SK-N-SH (cell line): ENCODE measurements at regions not wholly inside any gene's neighbourhood (a gene's known extent, or its start where the extent isn't known, plus 50 kb on each side); places are given as distances from the start of the nearest gene placed in this dataset.

ENCODE experiments used
- CTCF ChIP-seq: fragments of 200-600 bp; sonication (generic); IDR thresholded peaks from 2 replicates; pipeline ENCODE4 v1.6.1; 2017; ENCODE audit warnings: antibody characterized with exemption, mild to moderate bottlenecking, moderate library complexity
- EZH2phosphoT487 ChIP-seq: fragments of 200-600 bp; sonication (generic); IDR thresholded peaks from 2 replicates; pipeline ENCODE4 v1.6.1; 2017; ENCODE audit warnings: low read depth, mixed run types, mild to moderate bottlenecking, antibody characterized with exemption, moderate library complexity, borderline replicate concordance
- GABPA ChIP-seq: IDR thresholded peaks from 2 replicates; pipeline ENCODE4 v1.4.0; 2012; ENCODE audit warnings: low read depth, mild to moderate bottlenecking
- POLR2AphosphoS5 ChIP-seq: IDR thresholded peaks from 2 replicates; pipeline ENCODE4 v1.6.1; 2012; ENCODE audit warnings: low read depth, low read length
- REST ChIP-seq: IDR thresholded peaks from 2 replicates; pipeline ENCODE4 v1.6.1; 2012; ENCODE audit warnings: mild to moderate bottlenecking, low read depth, low read length, moderate library complexity
- SIN3A ChIP-seq: IDR thresholded peaks from 2 replicates; pipeline ENCODE4 v1.6.1; 2012; ENCODE audit warnings: low read depth, mild to moderate bottlenecking, low read length, moderate library complexity, borderline replicate concordance
- TAF1 ChIP-seq: IDR thresholded peaks from 2 replicates; pipeline ENCODE4 v1.6.1; 2012; ENCODE audit warnings: low read depth, mild to moderate bottlenecking, low read length, moderate library complexity, borderline replicate concordance

GRCh38 chr13:99911069-99911964 lies 60.2 kb downstream of the ZIC5 start:
- TF ChIP-seq SIN3A (no peak), REST (no peak), CTCF (no peak), EZH2phosphoT487 (no peak), POLR2AphosphoS5 (no peak), GABPA (no peak), TAF1 (no peak)
